Kidney (tissue), 13 donors: ENCODE measurements at regions not wholly inside any gene's neighbourhood (a gene's known extent, or its start where the extent isn't known, plus 50 kb on each side); places are given as distances from the start of the nearest gene placed in this dataset.

Experiments
- DNase-seq, 5 donors: peaks; one replicate each; pipeline ENCODE4 v3.0.0-alpha.2; 2013 to 2020
- FAIRE-seq: peaks from 2 replicates; lab custom pipeline; 2012; peaks lifted over from hg19 to GRCh38; lab: Jason Lieb, UNC
- H3K27ac ChIP-seq, 2 donors: one replicate each; pipeline ENCODE4 v1.7.0; 2013; ENCODE audit warnings: low read depth in 2 of 2, low read length in 2 of 2, inconsistent platforms in 1 of 2
- H3K27me3 ChIP-seq: one replicate; pipeline ENCODE4 v1.7.1; 2013; ENCODE audit warnings: low read length, inconsistent platforms; ENCODE audit not compliant: control insufficient read depth, insufficient read depth
- H3K36me3 ChIP-seq, 3 donors: one replicate each; pipeline versions ENCODE4 v1.7.0 to v1.7.1; 2013; ENCODE audit warnings: low read length in 3 of 3, control low read depth in 1 of 3, inconsistent platforms in 1 of 3; ENCODE audit not compliant: insufficient read depth in 3 of 3, control insufficient read depth in 2 of 3
- H3K4me1 ChIP-seq, 3 donors: one replicate each; pipeline versions ENCODE4 v1.7.0 to v1.7.1; 2013; ENCODE audit warnings: low read length in 3 of 3, inconsistent platforms in 1 of 3, low read depth in 1 of 3; ENCODE audit not compliant: control insufficient read depth in 2 of 3, insufficient read depth in 2 of 3
- H3K4me3 ChIP-seq, 3 donors: one replicate each; pipeline versions ENCODE4 v1.7.0 to v1.8.1; 2013; ENCODE audit warnings: low read length in 3 of 3, control low read depth in 1 of 3, inconsistent platforms in 1 of 3
- H3K9ac ChIP-seq, 3 donors: one replicate each; pipeline versions ENCODE4 v1.7.0 to v1.7.1; 2013; ENCODE audit warnings: low read length in 3 of 3, control low read depth in 1 of 3, inconsistent platforms in 1 of 3
- H3K9me3 ChIP-seq, 3 donors: one replicate each; pipeline versions ENCODE4 v1.7.0 to v1.7.1; 2013; ENCODE audit warnings: low read length in 3 of 3, control low read depth in 1 of 3, inconsistent platforms in 1 of 3; ENCODE audit not compliant: control insufficient read depth in 2 of 3, insufficient read depth in 1 of 3
- CTCF ChIP-seq: IDR thresholded peaks from 3 replicates; pipeline ENCODE4 v1.5.1; 2012; ENCODE audit warnings: mild to moderate bottlenecking, moderate library complexity, borderline replicate concordance; ENCODE audit not compliant: insufficient read depth; ENCODE audit errors: extremely low read depth
- intact Hi-C: fragments of 100-400 bp; cut with DNase I; formaldehyde crosslinking; loops from one replicate; pipeline ENCODE4 v1.11.1; 2022
- donor health status: control.
- donor health status: control.
- donor health status: control.
- donor health status: control.
- donor health status: control.
- donor health status: DM: yes; HTN: yes; CAD: no.
- donor health status: Normal renal cell carcinoma (clear cell type).

- Histone ChIP-seq H3K36me3 (no peaks in the 10 kb centered on the region), H3K9me3 (no peaks in the 10 kb centered on the region), H3K4me3 (no peak overlapping the region), H3K27me3 (no peaks in the 10 kb centered on the region), H3K4me1 (no peaks in the 10 kb centered on the region), H3K27ac (no peak overlapping the region), H3K9ac (no peak overlapping the region)
- FAIRE-seq (no peak), DNase-seq (no peak)
- no peak for TF ChIP-seq CTCF
- intact Hi-C loops: loop anchor here (10.0 kb wide), 1 partner anchor 823 kb away; no protein-coding TSS in a partner anchor
Measured at GRCh38 chr3:157611536-157612076, 108.4 kb upstream of the VEPH1 start.

GRCh38 chr3:157610876-157611535 is 107.8 kb upstream of the VEPH1 start:
- intact Hi-C loops: loop anchor here (10.0 kb wide), 1 partner anchor 824 kb away; no protein-coding TSS in a partner anchor
- no peak for TF ChIP-seq CTCF
- DNase-seq (no peak), FAIRE-seq (no peak)
- H3K27ac ChIP-seq: no peak overlapping the region
- H3K36me3 ChIP-seq: no peaks in the 10 kb centered on the region
- H3K9ac ChIP-seq: no peak overlapping the region
- no peak overlapping the region for H3K4me3 ChIP-seq
- no peaks in the 10 kb centered on the region for H3K9me3 ChIP-seq
- H3K27me3 ChIP-seq: no peaks in the 10 kb centered on the region
- H3K4me1 ChIP-seq: no peaks in the 10 kb centered on the region

- Histone ChIP-seq H3K27me3 (no peaks in the 10 kb centered on the region), H3K4me3 (no peak overlapping the region), H3K27ac (no peak overlapping the region), H3K9ac (no peak overlapping the region), H3K4me1 (no peaks in the 10 kb centered on the region), H3K36me3 (no peaks in the 10 kb centered on the region), H3K9me3 (no peaks in the 10 kb centered on the region)
- FAIRE-seq (no peak), DNase-seq (no peak)
- intact Hi-C loops: no loop called here
- no peak for TF ChIP-seq CTCF
Measured at GRCh38 chr3:157607826-157608405, 104.7 kb upstream of the VEPH1 start.
